Posterior vena cava (tissue), 2 donors: ENCODE measurements at regions not wholly inside any gene's neighbourhood (a gene's known extent, or its start where the extent isn't known, plus 50 kb on each side); places are given as distances from the start of the nearest gene placed in this dataset.
"Not testable (repeated sequence)": the region's sequence is repeated elsewhere in the genome, so short reads cannot be mapped to it uniquely, and the experiment has no call there.

Experiments used
- DNase-seq: peaks from one replicate; pipeline ENCODE4 v3.0.0-alpha.2; 2020; ENCODE audit warnings: low spot score
- intact Hi-C, 2 donors: fragments of 100-400 bp; cut with DNase I; formaldehyde crosslinking; loops; one replicate each; pipeline versions ENCODE4 v1.14.1 to v1.14.2; 2022 to 2023
- donor health status: DM: yes; HTN: yes; CAD: no.
- donor health status: DM: yes; HTN: yes; CAD: no.

DNA sequence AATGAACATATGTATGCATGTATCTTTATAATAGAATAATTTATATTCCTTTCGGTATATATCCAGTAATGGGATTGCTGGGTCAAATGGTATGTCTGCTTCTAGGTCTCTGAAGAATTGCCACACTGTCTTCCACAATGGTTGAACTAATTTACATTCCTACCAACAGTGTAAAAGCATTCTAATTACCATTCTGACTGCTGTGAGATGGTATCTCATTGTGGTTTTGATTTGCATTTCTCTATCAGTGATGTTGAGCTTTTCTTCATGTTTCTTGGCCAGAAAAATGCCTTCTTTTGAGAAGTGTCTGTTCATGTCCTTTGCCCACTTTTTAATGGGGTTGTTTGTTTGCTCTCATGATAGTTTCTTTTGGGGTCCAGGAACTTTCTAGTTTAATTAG lies 213.2 kb upstream of the PTER start:
- DNase-seq, intact Hi-C loops: not testable (repeated sequence)

DNA sequence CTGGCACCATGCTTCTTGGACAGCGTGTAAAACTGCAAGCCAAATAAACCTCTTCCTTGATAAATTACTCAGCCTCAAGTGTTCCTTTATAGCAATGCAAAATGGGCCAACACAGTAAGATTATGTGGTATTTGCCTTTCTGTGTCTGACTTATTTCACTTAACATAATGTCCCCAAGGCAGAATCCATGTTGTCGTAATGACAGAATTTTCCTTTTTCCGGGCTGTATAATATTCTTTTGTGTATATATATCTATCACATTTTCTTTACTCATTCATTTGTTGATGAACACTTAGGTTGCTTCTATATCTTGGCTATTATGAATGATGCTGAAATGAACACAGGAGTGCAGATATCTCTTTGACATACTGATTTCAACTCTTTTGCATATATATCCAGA lies 209.1 kb upstream of the PTER start:
- DNase-seq: no peak
- intact Hi-C loops: no loop called here

GRCh38 chr10:16231176-16231575 lies 205.6 kb upstream of the PTER start:
- DNase-seq: no peak
- intact Hi-C loops: no loop called here

GRCh38 chr10:16231734-16232435 lies 204.9 kb upstream of the PTER start:
- no peak for DNase-seq
- intact Hi-C loops: no loop called here

DNA sequence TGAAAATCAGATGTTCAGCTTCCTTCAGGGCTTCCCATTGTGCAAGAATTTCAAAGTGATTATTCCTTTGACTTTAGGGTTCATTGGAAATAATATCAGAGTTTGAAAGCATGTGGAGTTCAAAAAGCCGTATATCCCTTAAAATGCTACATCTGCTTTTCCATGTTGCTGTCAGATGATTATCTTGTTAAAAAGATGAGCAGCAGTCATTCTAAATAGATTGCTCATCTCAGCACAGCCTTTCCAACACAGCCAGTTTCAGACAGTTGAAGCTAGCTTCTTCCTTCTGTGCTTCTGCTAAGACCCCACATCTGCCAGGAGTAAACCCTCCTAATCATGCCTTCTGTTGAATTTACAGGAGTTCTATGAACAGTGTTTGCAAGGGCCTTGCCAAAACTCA lies 204.4 kb upstream of the PTER start:
- intact Hi-C loops: no loop called here

GRCh38 chr10:16234916-16235315 lies 201.9 kb upstream of the PTER start:
- DNase-seq: no peak

More for the DNA sequence above, 204.4 kb upstream of the PTER start:
- no peak for DNase-seq

DNA sequence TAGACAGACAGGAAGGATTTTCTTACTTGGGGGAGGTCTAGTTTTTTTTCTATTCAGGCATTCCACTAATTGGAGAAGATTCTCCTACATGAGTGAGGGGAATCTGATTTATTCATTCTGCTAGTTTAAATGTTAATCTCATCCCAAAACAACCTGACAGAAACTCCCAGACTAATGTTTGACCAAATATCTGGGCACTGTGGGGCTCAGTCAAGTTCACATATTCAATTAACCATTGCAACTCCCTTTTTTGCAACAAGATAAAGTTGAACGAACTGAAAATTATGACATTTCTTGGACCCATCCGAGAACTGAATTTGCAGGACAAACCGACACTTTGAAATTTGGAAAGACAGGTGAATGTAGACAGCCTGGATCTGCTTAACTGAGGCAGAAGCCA lies 194.4 kb upstream of the PTER start:
- intact Hi-C loops: no loop called here
- DNase-seq: no peak

More at GRCh38 chr10:16234916-16235315, 201.9 kb upstream of the PTER start:
- intact Hi-C loops: no loop called here

DNA sequence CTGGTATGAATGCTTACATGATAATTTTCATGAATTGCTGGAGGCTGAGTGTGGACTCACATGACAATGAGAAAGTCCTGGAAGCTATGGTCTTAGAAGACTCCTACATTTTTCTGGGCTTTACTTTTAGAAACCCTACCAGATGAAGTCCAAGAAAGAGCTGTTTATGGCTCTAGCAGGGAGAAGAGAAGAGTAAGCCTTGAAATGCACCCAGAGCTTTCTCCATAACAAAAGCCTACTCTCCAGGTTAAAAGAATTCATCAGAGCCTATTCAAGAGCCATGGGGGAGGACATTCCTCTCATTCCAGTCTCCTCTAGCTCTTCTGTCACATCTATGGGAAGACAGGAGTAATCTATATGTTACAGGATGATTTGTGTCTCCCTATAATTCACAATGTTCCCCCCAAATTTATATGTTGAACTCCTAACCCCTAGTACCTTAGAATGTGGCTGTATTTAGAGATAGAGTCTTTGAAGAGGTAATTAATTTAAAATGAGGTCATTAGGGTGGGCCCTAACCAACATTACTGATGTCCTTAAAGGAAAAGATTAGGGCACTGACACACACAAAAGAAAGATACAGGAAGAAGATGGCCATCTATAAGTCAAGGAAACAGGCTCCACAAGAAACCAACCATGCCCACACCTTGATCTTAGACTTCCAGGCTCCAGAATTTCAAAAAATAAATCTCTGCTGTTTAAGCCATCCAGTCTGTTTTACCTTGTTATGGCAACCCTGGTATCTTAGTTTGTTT lies 193.8 kb upstream of the PTER start:
- no peak for DNase-seq
- intact Hi-C loops: no loop called here

DNA sequence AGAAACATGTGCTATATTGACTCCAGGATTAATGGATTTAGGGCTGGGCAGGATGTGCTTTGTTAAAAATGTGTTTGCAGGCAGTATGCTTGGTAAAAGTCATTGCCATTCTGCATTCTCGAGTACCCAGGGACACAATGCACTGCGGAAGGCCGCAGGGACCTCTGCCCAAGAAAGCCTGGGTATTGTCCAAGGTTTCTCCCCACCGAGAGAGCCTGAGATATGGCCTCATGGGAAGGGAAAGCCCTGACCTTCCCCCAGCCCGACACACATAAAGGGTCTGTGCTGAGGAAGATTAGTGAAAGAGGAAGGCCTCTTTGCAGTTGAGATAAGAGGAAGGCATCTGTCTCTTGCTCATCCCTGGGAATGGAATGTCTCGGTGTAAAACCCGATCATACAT lies 186.7 kb upstream of the PTER start:
- intact Hi-C loops, DNase-seq: not testable (repeated sequence)

DNA sequence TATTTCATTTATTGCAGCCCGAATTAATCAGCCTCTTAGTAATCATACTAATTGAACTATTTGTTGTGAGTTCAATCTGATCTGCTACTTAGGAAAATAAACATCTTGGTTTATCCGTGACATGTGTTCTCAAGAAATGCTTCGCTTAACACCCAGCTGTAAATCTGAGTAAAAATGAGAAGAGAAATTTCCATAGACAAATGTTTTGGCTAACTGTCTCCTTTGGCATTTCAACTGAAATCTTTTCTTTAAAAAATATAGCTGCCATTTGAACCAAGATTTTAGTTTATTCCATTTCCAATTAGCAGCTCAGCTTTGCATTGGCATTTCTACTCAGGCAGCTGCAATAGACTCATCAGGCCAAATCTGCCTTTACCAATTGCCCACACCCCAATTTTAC lies 180.5 kb upstream of the PTER start:
- no peak for DNase-seq
- intact Hi-C loops: no loop called here

DNA sequence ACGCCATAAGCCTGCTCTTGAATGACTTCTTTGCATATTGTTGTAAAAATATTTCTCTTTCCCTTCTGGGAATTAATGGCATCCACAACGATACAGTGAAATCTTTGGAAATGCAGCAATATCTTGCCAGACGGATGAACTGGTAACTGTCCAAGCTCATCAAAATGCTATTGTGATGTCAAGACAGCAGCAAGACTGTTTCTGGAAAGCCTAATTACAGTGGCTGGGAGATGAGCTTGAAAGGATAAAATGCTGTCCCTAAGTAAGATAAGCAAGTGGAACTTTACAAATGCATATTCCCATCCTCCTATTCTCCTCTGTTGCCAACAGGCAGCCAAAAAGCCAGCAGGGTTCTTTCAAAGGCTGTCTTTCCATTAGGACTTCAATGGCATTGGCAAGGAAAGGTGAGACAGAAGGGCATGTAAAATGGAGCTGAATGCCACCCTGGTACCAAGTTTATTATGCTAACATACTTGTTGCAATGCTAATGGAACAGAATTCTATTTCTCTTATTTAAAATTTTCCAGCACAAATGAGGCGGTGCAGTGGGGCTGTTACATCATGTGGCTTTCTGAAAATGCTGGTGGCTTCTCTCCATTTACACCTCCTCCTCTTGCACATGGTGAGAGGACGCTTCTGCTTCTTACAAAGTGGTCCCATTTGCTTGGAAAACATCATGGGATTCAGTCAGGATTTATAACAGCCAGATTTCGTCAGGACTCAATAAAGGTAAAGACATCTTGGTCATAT lies 178.3 kb upstream of the PTER start:
- no peak for DNase-seq
- intact Hi-C loops: no loop called here

DNA sequence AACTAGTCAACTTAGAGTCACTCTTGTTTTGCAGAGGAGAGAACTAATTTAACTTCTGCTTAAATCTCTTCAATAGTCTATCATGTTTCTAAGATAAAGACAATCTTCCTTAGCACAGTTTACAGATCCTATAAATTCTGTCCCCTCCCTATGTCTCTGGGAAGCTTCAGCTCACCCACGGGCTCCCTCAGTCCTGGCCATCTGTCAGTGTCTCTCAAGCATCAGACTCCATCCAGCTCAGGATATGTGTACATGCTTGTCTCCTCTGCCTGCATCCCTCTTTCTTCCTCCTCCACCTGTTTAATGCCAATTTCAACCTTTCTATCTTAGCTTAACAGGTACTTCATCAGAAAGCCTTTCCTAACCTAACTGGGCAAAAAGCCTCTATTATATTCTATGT lies 177.1 kb upstream of the PTER start:
- DNase-seq: no peak
- intact Hi-C loops: no loop called here

DNA sequence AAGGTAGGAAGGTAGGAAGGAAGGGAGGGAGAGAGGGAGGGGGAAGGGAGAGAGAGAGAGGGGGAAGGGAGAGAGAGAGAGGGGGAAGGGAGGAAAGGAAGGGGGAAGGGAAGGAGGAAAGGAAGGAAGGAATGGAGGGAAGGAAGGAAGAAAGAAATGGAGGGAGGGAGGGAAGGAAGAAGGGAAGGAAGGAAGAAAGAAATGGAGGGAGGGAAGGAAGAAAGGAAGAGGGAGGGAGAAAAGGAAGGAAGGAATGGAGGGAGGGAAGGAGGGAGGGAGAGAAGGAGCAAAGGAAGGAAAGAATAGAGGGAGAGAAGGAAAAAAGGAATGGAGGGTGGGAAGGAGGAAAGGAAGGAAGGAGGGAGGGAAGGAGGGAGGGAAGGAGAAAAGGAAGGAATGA lies 176.4 kb upstream of the PTER start:
- no peak for DNase-seq
- intact Hi-C loops: no loop called here

GRCh38 chr10:16271571-16271970 lies 165.2 kb upstream of the PTER start:
- DNase-seq: no peak
- intact Hi-C loops: no loop called here

- DNase-seq: no peak
- intact Hi-C loops: no loop called here
Observed at GRCh38 chr10:16274911-16275310, 161.9 kb upstream of the PTER start.

- no peak for DNase-seq
- intact Hi-C loops: no loop called here
Observed at GRCh38 chr10:16280595-16280994, 156.2 kb upstream of the PTER start.

DNA sequence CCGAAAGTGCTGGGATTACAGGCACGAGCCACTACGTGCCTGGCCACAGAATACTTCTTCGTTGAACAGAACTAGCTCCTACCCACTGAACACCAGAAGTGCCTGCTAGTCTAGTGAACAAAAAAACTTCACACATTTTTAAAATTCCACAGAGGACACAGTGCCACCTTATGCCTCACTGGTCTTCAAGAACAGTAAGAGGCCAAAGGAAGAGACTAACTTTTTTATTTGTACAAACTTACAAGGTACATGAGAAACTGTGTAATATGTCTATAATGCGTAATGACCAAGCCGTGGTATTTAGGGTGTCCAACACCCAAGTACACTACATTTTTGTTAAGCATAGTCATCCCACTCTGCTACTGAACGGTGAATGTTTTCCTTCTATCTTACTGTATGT lies 144.4 kb upstream of the PTER start:
- no peak for DNase-seq
- intact Hi-C loops: no loop called here

- intact Hi-C loops: no loop called here
Observed at GRCh38 chr10:16297069-16297468, 139.7 kb upstream of the PTER start.

DNA sequence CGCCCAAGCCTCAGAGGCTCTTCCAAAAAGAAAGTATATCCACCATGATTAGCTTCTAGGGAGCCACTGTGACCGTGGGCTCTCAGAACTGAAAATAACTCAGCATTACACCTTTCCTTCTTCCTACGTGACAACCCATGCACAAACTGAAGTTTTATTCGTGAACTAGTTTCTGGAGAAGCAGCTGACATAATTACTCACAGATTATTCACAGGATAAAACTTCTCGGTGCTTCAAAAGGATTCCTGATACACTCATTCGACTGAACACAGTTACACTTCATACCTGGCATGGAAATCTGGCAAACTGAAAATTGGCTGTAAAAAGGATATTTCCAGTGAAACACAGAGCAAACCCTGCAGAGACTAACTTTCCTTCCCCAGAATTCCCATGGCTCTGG lies 139.2 kb upstream of the PTER start:
- no peak for DNase-seq
- intact Hi-C loops: no loop called here

More at GRCh38 chr10:16297069-16297468, 139.7 kb upstream of the PTER start:
- DNase-seq: no peak

DNA sequence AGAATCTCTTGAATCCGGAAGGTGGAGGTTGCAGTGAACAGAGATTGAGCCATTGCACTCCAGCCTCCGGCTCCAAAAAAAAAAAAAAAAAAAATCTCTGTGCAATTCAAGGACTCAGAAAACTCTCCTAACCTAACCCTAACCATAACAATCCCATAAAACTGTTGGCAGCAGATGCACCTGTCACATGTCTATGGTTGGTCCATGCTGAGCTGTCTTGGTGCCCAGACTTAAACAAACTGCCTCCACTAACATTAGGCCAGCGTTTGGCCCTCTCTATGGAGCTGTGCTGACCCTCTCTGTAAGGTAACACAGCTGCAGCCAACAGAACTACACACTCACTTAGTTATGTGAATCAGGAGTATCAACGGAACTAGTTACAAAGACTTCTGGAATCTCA lies 132.5 kb upstream of the PTER start:
- no peak for DNase-seq
- intact Hi-C loops: no loop called here
